ENCODE measurements at regions not wholly inside any gene's neighbourhood (a gene's known extent, or its start where the extent isn't known, plus 50 kb on each side); places are given as distances from the start of the nearest gene placed in this dataset.

GRCh38 chr13:32882691-32883090, 133.5 kb upstream of the KL start:
- TF ChIP-seq CTCF (IDR thresholded peaks at IDR 0.05) = no peak
- TF ChIP-seq EP300 (IDR thresholded peaks at IDR 0.05) = no peak
- no peak for TF ChIP-seq POLR2A (IDR thresholded peaks at IDR 0.05; ENCODE audit: low read depth)
- no peak for TF ChIP-seq POLR2AphosphoS5 (IDR thresholded peaks at IDR 0.05)

All from esophagus muscularis mucosa (tissue), 4 donors.